ENCODE measurements at regions not wholly inside any gene's neighbourhood (a gene's known extent, or its start where the extent isn't known, plus 50 kb on each side); places are given as distances from the start of the nearest gene placed in this dataset.

GRCh38 chrX:125089761-125090445 lies 229.8 kb upstream of the TEX13C start:
- in situ Hi-C loops (cut with HindIII; ENCODE audit: low pct_ligation_motif_present, low sequenced_read_pairs): no loop called here
- TF ChIP-seq CTCF (IDR thresholded peaks at IDR 0.05; ENCODE audit: low read depth, low read length, missing control alignments): no peak
- no peak overlapping the region for H3K27ac ChIP-seq
- H3K4me3 ChIP-seq (ENCODE audit: low read depth, low read length): no peak overlapping the region
- no peak for DNase-seq
- H3K27me3 ChIP-seq (replicated peaks): no peaks in the 10 kb centered on the region
- no peaks in the 10 kb centered on the region for H3K36me3 ChIP-seq (replicated peaks)

GRCh38 chrX:125093852-125094251 lies 225.8 kb upstream of the TEX13C start:
- Histone ChIP-seq H3K27me3 (replicated peaks) (no peaks in the 10 kb centered on the region), H3K27ac (no peak overlapping the region), H3K36me3 (replicated peaks) (no peaks in the 10 kb centered on the region), H3K4me3 (ENCODE audit: low read depth, low read length) (no peak overlapping the region)
- TF ChIP-seq CTCF (IDR thresholded peaks at IDR 0.05; ENCODE audit: low read depth, low read length, missing control alignments): no peak
- in situ Hi-C loops (cut with HindIII; ENCODE audit: low pct_ligation_motif_present, low sequenced_read_pairs): no loop called here
- DNase-seq: no peak

GRCh38 chrX:125094901-125095300 lies 224.8 kb upstream of the TEX13C start:
- no peaks in the 10 kb centered on the region for H3K36me3 ChIP-seq (replicated peaks)
- no peak for TF ChIP-seq CTCF (IDR thresholded peaks at IDR 0.05; ENCODE audit: low read depth, low read length, missing control alignments)
- H3K4me3 ChIP-seq (ENCODE audit: low read depth, low read length): no peak overlapping the region
- no peaks in the 10 kb centered on the region for H3K27me3 ChIP-seq (replicated peaks)
- no peak overlapping the region for H3K27ac ChIP-seq
- DNase-seq: no peak
- in situ Hi-C loops (cut with HindIII; ENCODE audit: low pct_ligation_motif_present, low sequenced_read_pairs): no loop called here

GRCh38 chrX:125096469-125096868 lies 223.2 kb upstream of the TEX13C start:
- no peak for DNase-seq
- Histone ChIP-seq H3K4me3 (ENCODE audit: low read depth, low read length) (no peak overlapping the region), H3K27ac (no peak overlapping the region), H3K36me3 (replicated peaks) (no peaks in the 10 kb centered on the region), H3K27me3 (replicated peaks) (no peaks in the 10 kb centered on the region)
- in situ Hi-C loops (cut with HindIII; ENCODE audit: low pct_ligation_motif_present, low sequenced_read_pairs): no loop called here
- no peak for TF ChIP-seq CTCF (IDR thresholded peaks at IDR 0.05; ENCODE audit: low read depth, low read length, missing control alignments)

GRCh38 chrX:125096870-125097269 lies 222.8 kb upstream of the TEX13C start:
- no peak for DNase-seq
- TF ChIP-seq CTCF (IDR thresholded peaks at IDR 0.05; ENCODE audit: low read depth, low read length, missing control alignments): no peak
- H3K4me3 ChIP-seq (ENCODE audit: low read depth, low read length): no peak overlapping the region
- H3K27ac ChIP-seq: no peak overlapping the region
- no peaks in the 10 kb centered on the region for H3K27me3 ChIP-seq (replicated peaks)
- H3K36me3 ChIP-seq (replicated peaks): no peaks in the 10 kb centered on the region
- in situ Hi-C loops (cut with HindIII; ENCODE audit: low pct_ligation_motif_present, low sequenced_read_pairs): no loop called here

All from brain microvascular endothelial cell (primary cell).